NT2/D1 (cell line): ENCODE measurements at regions not wholly inside any gene's neighbourhood (a gene's known extent, or its start where the extent isn't known, plus 50 kb on each side); places are given as distances from the start of the nearest gene placed in this dataset.

Experiments
- SUZ12 ChIP-seq: IDR thresholded peaks from 2 replicates; pipeline ENCODE4 v1.6.1; 2011; ENCODE audit not compliant: insufficient read length, insufficient read depth; ENCODE audit errors: extremely low read depth
- YY1 ChIP-seq: IDR thresholded peaks from 2 replicates; pipeline ENCODE4 v1.6.1; 2011; ENCODE audit not compliant: insufficient read length, insufficient read depth
- ZNF274 ChIP-seq: IDR thresholded peaks from 2 replicates; pipeline ENCODE4 v1.6.1; 2011; ENCODE audit warnings: mild to moderate bottlenecking, low read depth, low read length

- no peak for TF ChIP-seq ZNF274
- TF ChIP-seq YY1, result no peak
- no peak for TF ChIP-seq SUZ12
Measured at GRCh38 chr17:70699408-70699807, 530.1 kb downstream of the KCNJ2 start.
